Posterior vena cava (tissue), 2 donors: ENCODE measurements at regions not wholly inside any gene's neighbourhood (a gene's known extent, or its start where the extent isn't known, plus 50 kb on each side); places are given as distances from the start of the nearest gene placed in this dataset.
"Not testable (repeated sequence)": the region's sequence is repeated elsewhere in the genome, so short reads cannot be mapped to it uniquely, and the experiment has no call there.

Source experiments
- DNase-seq: peaks from one replicate; pipeline ENCODE4 v3.0.0-alpha.2; 2020; ENCODE audit warnings: low spot score
- intact Hi-C, 2 donors: fragments of 100-400 bp; cut with DNase I; formaldehyde crosslinking; loops; one replicate each; pipeline versions ENCODE4 v1.14.1 to v1.14.2; 2022 to 2023
- donor health status: DM: yes; HTN: yes; CAD: no.
- donor health status: DM: yes; HTN: yes; CAD: no.

- DNase-seq = no peak
- intact Hi-C loops = loop anchor here in 1 of 2 donors (2.0 to 10.0 kb wide), 2 partner anchors 30 to 710 kb away; no protein-coding TSS in a partner anchor
Measured at GRCh38 chr9:108444400-108445358, 411.1 kb downstream of the ACTL7B start.

DNA sequence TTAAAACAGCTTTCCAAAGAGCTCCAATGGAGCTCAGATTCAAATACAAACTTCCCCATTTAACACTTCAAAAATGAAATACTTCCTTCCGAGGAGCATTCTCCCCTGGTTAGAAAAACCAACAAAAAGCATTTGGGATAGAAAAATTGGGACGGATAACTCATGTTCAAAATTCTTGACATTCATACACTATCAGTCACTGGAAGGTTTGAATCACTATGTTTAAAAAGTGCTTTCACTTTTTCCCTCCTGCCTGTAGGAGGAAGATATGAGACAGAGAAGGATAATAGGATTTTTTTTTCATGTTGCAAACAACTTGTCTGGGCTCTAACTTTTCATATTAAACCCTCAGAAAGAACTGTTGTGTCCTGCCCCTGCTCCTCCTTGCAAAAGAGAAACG, 412.0 kb downstream of the ACTL7B start:
- no peak for DNase-seq
- intact Hi-C loops = loop anchor here in 1 of 2 donors (2.0 to 10.0 kb wide), 2 partner anchors 31 to 709 kb away; no protein-coding TSS in a partner anchor

DNA sequence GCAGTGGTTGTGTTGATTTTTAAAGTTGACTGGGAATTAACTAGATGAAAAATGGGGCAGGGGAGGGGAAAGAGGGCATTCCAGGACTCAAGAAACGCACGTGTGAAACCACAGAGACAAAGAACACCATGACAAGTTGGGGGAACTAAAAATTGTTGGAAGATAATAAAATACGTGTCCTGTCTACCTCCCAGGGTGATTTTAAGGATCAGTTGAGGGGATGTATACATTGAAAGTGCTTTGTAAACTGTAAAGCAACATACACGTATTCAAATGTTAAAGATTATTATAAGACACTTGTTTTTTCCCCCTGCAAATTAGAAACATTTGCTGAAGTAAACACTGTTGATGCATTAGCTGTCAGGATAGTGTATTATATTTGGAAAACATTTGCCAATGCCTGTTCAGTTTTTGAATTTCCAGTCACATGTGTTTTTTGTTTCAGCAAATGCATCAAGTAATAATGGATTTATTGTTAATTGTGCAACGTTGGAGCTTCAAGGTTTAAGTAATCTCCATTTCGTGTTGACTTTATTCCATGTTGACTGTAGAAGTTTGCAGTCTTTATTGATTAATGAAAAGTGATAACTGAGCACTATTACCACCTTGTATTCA, 412.7 kb downstream of the ACTL7B start:
- no peak for DNase-seq
- intact Hi-C loops = loop anchor here in 1 of 2 donors (10.0 kb wide), 1 partner anchor 708 kb away; no protein-coding TSS in a partner anchor

GRCh38 chr9:108442627-108443018, 413.2 kb downstream of the ACTL7B start:
- no peak for DNase-seq
- intact Hi-C loops = loop anchor here in 1 of 2 donors (10.0 kb wide), 1 partner anchor 708 kb away; no protein-coding TSS in a partner anchor

DNA sequence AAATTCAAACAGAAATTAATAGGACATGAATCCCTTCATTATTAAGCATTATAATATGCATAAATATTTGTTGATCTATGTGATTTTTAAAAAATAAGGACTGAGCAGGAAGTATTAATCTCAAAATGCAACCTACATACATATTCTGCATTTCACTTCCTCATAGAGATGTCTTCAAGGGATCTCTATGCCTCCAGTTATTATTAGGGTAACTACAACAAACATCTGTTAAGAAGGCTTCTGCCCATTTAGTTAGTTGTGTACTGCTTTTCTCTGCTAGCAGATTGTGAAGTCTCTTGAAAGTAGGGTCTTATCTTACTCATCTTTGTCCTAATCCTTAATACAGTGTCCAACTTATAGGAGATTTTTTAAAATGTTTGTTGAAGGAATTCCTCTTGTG, 414.1 kb downstream of the ACTL7B start:
- intact Hi-C loops = loop anchor here in 1 of 2 donors (10.0 kb wide), 1 partner anchor 707 kb away; no protein-coding TSS in a partner anchor
- DNase-seq = no peak

DNA sequence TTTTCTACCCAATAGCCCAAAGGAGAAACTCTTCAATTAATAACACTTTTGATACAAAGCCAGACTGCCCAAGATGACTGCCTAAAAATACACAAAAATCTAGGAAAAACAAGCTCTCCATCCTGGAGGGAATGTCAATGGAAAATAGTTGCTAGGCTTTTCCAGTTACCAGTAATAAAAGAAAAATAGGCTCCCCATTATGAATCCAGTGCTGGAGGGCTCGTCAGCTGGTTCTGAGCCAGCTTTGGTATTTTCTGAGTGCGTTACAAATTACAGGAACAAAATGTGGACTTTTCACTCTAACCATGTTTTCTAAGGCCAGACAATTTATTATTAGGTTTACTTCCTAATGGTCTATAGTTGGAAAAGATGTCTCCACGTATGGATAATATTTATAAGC, 414.5 kb downstream of the ACTL7B start:
- intact Hi-C loops = loop anchor here in 1 of 2 donors (10.0 kb wide), 1 partner anchor 706 kb away; no protein-coding TSS in a partner anchor
- DNase-seq = no peak

- no peak for DNase-seq
- intact Hi-C loops = loop anchor here in 1 of 2 donors (10.0 kb wide), 1 partner anchor 705 kb away; no protein-coding TSS in a partner anchor
Measured at GRCh38 chr9:108439947-108440346, 415.8 kb downstream of the ACTL7B start.

DNA sequence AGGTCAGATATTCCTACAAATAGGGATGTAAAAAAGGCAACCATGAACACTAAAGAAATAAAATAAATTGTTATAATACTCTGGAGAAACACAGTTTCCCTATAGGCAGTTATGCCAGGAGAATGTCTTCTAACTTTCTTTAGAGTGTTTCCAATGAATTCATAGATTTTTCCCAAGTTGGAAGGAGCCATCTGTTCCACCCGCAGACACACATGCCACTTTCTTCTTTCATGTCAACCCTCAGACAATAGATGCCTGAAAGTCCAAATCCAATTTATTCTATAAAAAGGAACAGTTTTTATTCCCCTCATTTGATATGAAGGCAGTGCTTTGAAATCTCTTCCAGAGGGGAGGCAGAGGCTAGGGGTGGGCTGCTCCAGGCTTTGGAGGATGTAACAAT, 418.1 kb downstream of the ACTL7B start:
- intact Hi-C loops = no loop called here
- no peak for DNase-seq

DNA sequence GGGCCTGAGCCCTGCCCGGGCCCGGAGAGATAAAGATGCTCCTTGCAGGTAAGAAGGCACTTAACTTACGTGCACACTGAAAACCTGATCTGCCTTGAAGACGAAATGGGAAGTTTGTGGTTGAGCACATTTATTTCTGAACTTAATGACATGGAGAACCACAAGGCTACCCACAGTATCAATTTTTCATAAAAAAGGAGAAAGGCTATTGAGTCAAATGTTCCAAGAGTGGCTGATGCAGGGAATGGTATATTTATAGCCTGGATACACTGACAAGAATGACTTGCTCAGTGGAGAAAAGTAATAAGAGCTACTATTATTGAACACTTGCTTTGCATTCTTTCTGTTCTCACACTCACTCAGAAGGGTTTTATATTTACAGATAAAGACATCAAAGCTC, 419.3 kb downstream of the ACTL7B start:
- no peak for DNase-seq
- intact Hi-C loops = no loop called here

GRCh38 chr9:108434502-108434901, 421.3 kb downstream of the ACTL7B start:
- intact Hi-C loops = no loop called here
- DNase-seq = no peak

GRCh38 chr9:108434036-108434435, 421.8 kb downstream of the ACTL7B start:
- intact Hi-C loops = no loop called here
- DNase-seq = no peak

- intact Hi-C loops = no loop called here
- no peak for DNase-seq
Measured at GRCh38 chr9:108430655-108431054, 425.1 kb downstream of the ACTL7B start.

DNA sequence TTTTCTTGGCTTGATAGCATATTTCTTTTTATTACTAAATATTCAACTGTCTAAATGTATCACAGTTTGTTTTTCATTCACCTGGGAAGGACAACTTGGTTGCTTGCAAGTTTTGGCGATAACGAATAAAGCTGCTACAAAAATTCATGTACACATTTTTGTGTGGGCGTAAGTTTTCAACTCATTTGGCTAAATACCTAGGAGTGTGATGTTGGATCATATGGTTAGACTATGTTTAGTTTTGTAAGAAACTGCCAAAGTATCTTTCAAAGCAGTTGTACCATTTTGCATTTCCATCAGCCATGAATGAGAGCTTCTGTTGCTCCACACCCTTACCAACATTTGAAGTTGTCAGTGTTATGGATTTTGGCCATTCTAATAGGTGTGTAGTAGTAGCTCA, 428.0 kb downstream of the ACTL7B start:
- no peak for DNase-seq
- intact Hi-C loops = no loop called here

GRCh38 chr9:108426421-108426940, 429.3 kb downstream of the ACTL7B start:
- intact Hi-C loops, DNase-seq: not testable (repeated sequence)

GRCh38 chr9:108423433-108423832, 432.4 kb downstream of the ACTL7B start:
- intact Hi-C loops = no loop called here
- DNase-seq = no peak

DNA sequence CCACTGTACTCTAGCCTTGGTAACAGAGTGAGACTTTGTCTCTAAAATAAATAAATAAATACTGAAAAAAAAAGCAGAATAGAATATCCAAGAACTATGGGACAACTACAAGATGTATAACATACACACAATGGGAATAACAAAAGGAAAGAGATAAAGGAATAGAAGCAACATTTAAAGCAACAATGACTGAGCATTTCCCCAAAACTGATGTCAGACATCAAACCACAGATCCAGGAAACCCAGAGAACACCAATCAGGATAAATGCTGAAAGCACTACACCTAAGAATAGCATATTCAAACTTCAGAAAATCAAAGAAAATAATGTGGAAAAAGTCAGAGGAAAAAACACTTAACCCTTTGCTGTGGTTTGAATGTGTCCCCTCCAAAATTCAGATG, 436.4 kb downstream of the ACTL7B start:
- intact Hi-C loops = no loop called here
- no peak for DNase-seq

- no peak for DNase-seq
- intact Hi-C loops = no loop called here
Measured at GRCh38 chr9:108417726-108418125, 438.1 kb downstream of the ACTL7B start.

- intact Hi-C loops = no loop called here
- DNase-seq = no peak
Measured at GRCh38 chr9:108417312-108417711, 438.5 kb downstream of the ACTL7B start.

DNA sequence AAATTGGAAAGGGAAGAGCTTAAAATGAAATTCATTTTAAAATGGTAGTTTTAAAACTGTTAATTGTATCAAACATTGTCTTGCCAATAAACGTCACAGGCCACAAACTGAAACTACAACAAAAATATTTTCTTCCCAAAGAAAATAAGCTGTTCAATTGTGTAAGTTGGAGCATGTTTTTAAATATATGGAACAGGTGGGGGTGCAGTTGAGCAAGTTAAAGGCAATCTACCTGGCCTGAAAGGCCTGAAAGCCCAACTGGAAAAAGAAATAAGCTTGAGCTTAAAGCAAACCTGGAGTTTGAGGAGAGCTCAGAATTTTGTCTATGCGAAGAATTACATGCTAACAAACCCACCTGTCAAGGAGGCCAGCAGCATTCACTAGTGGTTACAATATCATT, 439.5 kb downstream of the ACTL7B start:
- DNase-seq = no peak
- intact Hi-C loops = no loop called here

- intact Hi-C loops = no loop called here
- DNase-seq = no peak
Measured at GRCh38 chr9:108413809-108414208, 442.0 kb downstream of the ACTL7B start.
